A549 (cell line): ENCODE measurements at regions not wholly inside any gene's neighbourhood (a gene's known extent, or its start where the extent isn't known, plus 50 kb on each side); places are given as distances from the start of the nearest gene placed in this dataset.

Experiments
- ATAC-seq, 2 experiments: fragments of 200-7000 bp in 1 of 2; fragments of >200 bp in 1 of 2; cut with Nextera tagmentation in 1 of 2; cut with Tn5 transposase in 1 of 2; 3 replicates each; pipeline versions ENCODE4 v1.8.0 to v1.9.1; 2018 to 2020; ENCODE audit warnings: mild to moderate bottlenecking in 1 of 2, moderate library complexity in 1 of 2
- CTCF ChIA-PET: fragments of 300-600 bp; sonication (Branson Sonifier 250); formaldehyde crosslinking; extraction: SDS; loops from one replicate; lab custom pipeline; 2021; ENCODE audit warnings: antibody characterized with exemption, inconsistent platforms; lab: Yijun Ruan, JAX
- POLR2A ChIA-PET: fragments of 350-600 bp; formaldehyde crosslinking; extraction: SDS; loops from one replicate; lab custom pipeline; 2021; ENCODE audit warnings: antibody characterized with exemption, inconsistent platforms; lab: Yijun Ruan, JAX
- DNase-seq, 2 experiments: peaks; one replicate each; pipeline versions ENCODE4 v3.0.0 to v3.0.0-alpha.2; 2011 to 2016; ENCODE audit warnings: low read depth in 1 of 2, low spot score in 1 of 2
- FAIRE-seq: peaks from 2 replicates; lab custom pipeline; 2011; peaks lifted over from hg19 to GRCh38; lab: Jason Lieb, UNC
- H3K27ac ChIP-seq, 2 experiments: fragments of >200 bp; sonication (Bioruptor Twin); formaldehyde crosslinking; 3 replicates each; pipeline ENCODE4 v1.5.1; 2016 to 2017
- H3K4me1 ChIP-seq: fragments of >200 bp; sonication (Bioruptor Twin); formaldehyde crosslinking; 3 replicates; pipeline ENCODE4 v1.6.1; 2016
- H3K4me2 ChIP-seq: fragments of >200 bp; sonication (Bioruptor Twin); formaldehyde crosslinking; 3 replicates; pipeline ENCODE4 v1.6.1; 2016
- H3K4me3 ChIP-seq: fragments of >200 bp; sonication (Bioruptor Twin); formaldehyde crosslinking; 3 replicates; pipeline ENCODE4 v1.5.1; 2016
- H3K9me3 ChIP-seq: fragments of >200 bp; sonication (Bioruptor Twin); formaldehyde crosslinking; 3 replicates; pipeline ENCODE4 v1.6.1; 2016
- BHLHE40 ChIP-seq: IDR thresholded peaks from 2 replicates; pipeline ENCODE4 v1.6.1; 2012; ENCODE audit warnings: low read depth, low read length, inconsistent platforms
- CEBPB ChIP-seq, 2 experiments: fragments of >200 bp in 1 of 2; sonication (Bioruptor Twin) in 1 of 2; formaldehyde crosslinking in 1 of 2; IDR thresholded peaks; 2 replicates each; pipeline ENCODE4 v1.6.1; 2012 to 2016
- CHD2 ChIP-seq: fragments of 150-350 bp; IDR thresholded peaks from 2 replicates; pipeline ENCODE4 v1.6.1; 2014; ENCODE audit warnings: low read length; ENCODE audit not compliant: partially characterized antibody
- CHD4 ChIP-seq: fragments of 200-600 bp; sonication (generic); IDR thresholded peaks from 2 replicates; pipeline ENCODE4 v1.6.1; 2016; ENCODE audit warnings: antibody characterized with exemption, mild to moderate bottlenecking, borderline replicate concordance
- EHMT2 ChIP-seq: fragments of 200-600 bp; sonication (generic); IDR thresholded peaks from 2 replicates; pipeline ENCODE4 v1.6.1; 2016; ENCODE audit warnings: antibody characterized with exemption, low read depth, mild to moderate bottlenecking, moderate library complexity
- FOXS1 ChIP-seq: fragments of 250-450 bp; sonication (Bioruptor Pico); IDR thresholded peaks from 2 replicates; pipeline ENCODE4 v1.5.0; 2020; ENCODE audit warnings: mild to moderate bottlenecking, moderate library complexity
- HMGXB4 ChIP-seq: fragments of 250-450 bp; sonication (Bioruptor Pico); IDR thresholded peaks from 2 replicates; pipeline ENCODE4 v1.5.0; 2021; ENCODE audit warnings: mild to moderate bottlenecking, moderate library complexity, borderline replicate concordance
- HOXA7 ChIP-seq: fragments of 250-450 bp; sonication (Bioruptor Pico); IDR thresholded peaks from 2 replicates; pipeline ENCODE4 v1.5.0; 2020; ENCODE audit warnings: mild to moderate bottlenecking, moderate library complexity
- HOXB13 ChIP-seq: fragments of 250-450 bp; sonication (Bioruptor Pico); IDR thresholded peaks from 2 replicates; pipeline ENCODE4 v1.5.0; 2020; ENCODE audit warnings: low read depth, mild to moderate bottlenecking, moderate library complexity
- JUN ChIP-seq, 2 experiments: fragments of >200 bp; sonication (Bioruptor Twin); formaldehyde crosslinking; IDR thresholded peaks; 2 replicates in 1 of 2; 3 replicates in 1 of 2; pipeline ENCODE4 v1.6.1; 2016 to 2017
- KDM1A ChIP-seq: fragments of 200-600 bp; sonication (generic); IDR thresholded peaks from 2 replicates; pipeline ENCODE4 v1.6.1; 2016; ENCODE audit warnings: low read depth, mild to moderate bottlenecking
- KDM5A ChIP-seq: fragments of 200-600 bp; sonication (generic); IDR thresholded peaks from 2 replicates; pipeline ENCODE4 v1.6.1; 2016; ENCODE audit warnings: antibody characterized with exemption, mild to moderate bottlenecking
- MAFK ChIP-seq: fragments of 450-650 bp; IDR thresholded peaks from 2 replicates; pipeline ENCODE4 v1.6.1; 2014; ENCODE audit not compliant: partially characterized antibody
- MAZ ChIP-seq: fragments of 150-350 bp; IDR thresholded peaks from 2 replicates; pipeline ENCODE4 v1.6.1; 2014; ENCODE audit warnings: antibody characterized with exemption, low read depth, low read length, borderline replicate concordance
- MYC ChIP-seq: IDR thresholded peaks from 2 replicates; pipeline ENCODE4 v1.6.1; 2012; ENCODE audit warnings: mild to moderate bottlenecking, inconsistent platforms, low read length, improper control_type of control experiment, borderline replicate concordance
- NPAS2 ChIP-seq: fragments of 250-450 bp; sonication (Bioruptor Pico); IDR thresholded peaks from 2 replicates; pipeline ENCODE4 v1.8.0; 2022; ENCODE audit warnings: mild to moderate bottlenecking, moderate library complexity, borderline replicate concordance
- NR3C1 ChIP-seq: fragments of >200 bp; sonication (Bioruptor Twin); formaldehyde crosslinking; IDR thresholded peaks from 3 replicates; pipeline ENCODE4 v1.6.1; 2017
- PBX3 ChIP-seq: IDR thresholded peaks from 2 replicates; pipeline ENCODE4 v1.6.1; 2012
- PHF8 ChIP-seq: fragments of 200-600 bp; sonication (generic); IDR thresholded peaks from 2 replicates; pipeline ENCODE4 v1.6.1; 2016; ENCODE audit warnings: low read depth, mild to moderate bottlenecking, antibody characterized with exemption, moderate library complexity, borderline replicate concordance
- POLR2A ChIP-seq: IDR thresholded peaks from 2 replicates; pipeline ENCODE4 v1.6.1; 2012; ENCODE audit warnings: mild to moderate bottlenecking, low read length
- RCOR1 ChIP-seq: fragments of 150-350 bp; IDR thresholded peaks from 2 replicates; pipeline ENCODE4 v1.6.1; 2014; ENCODE audit warnings: antibody characterized with exemption, low read length, low read depth
- REST ChIP-seq: fragments of 200-600 bp; sonication (generic); IDR thresholded peaks from 2 replicates; pipeline ENCODE4 v1.6.1; 2016; ENCODE audit warnings: antibody characterized with exemption, mild to moderate bottlenecking, moderate library complexity
- RFX5 ChIP-seq: fragments of 450-650 bp; IDR thresholded peaks from 2 replicates; pipeline ENCODE4 v1.7.1; 2014; ENCODE audit warnings: antibody characterized with exemption, mild to moderate bottlenecking, moderate library complexity
- SREBF2 ChIP-seq: fragments of 450-650 bp; IDR thresholded peaks from 2 replicates; pipeline ENCODE4 v1.6.1; 2014; ENCODE audit warnings: mild to moderate bottlenecking, moderate library complexity
- TFCP2L1 ChIP-seq: fragments of 250-450 bp; sonication (Bioruptor Pico); IDR thresholded peaks from 2 replicates; pipeline ENCODE4 v1.5.0; 2021; ENCODE audit warnings: mild to moderate bottlenecking
- ZC3H11A ChIP-seq: fragments of 450-650 bp; IDR thresholded peaks from 2 replicates; pipeline ENCODE4 v1.6.1; 2014; ENCODE audit warnings: antibody characterized with exemption, mild to moderate bottlenecking
- ZFP36 ChIP-seq: fragments of 450-650 bp; IDR thresholded peaks from 2 replicates; pipeline ENCODE4 v1.6.1; 2014; ENCODE audit warnings: borderline replicate concordance; ENCODE audit not compliant: partially characterized antibody
- ZSCAN20 ChIP-seq: fragments of 250-450 bp; sonication (Bioruptor Pico); IDR thresholded peaks from 2 replicates; pipeline ENCODE4 v1.8.0; 2022; ENCODE audit warnings: mild to moderate bottlenecking, moderate library complexity
- WGBS: methylation state at CpG from one replicate; pipeline ENCODE4 v1.1.6; 2017; ENCODE audit errors: missing lambda C conversion rate; 5-methylcytosine and 5-hydroxymethylcytosine counted together

GRCh38 chr5:74232276-74232675 lies 408.3 kb downstream of the ENC1 start:
- ChIA-PET CTCF (no interaction called here), POLR2A (no interaction called here)
- H3K27ac ChIP-seq = no peak overlapping the region
- no peak overlapping the region for H3K4me2 ChIP-seq
- no peaks in the 10 kb centered on the region for H3K9me3 ChIP-seq
- DNase-seq (no peak), ATAC-seq (no peak), FAIRE-seq (no peak)
- H3K4me1 ChIP-seq = peaks cover 10% of the 10 kb centered on the region; the same call in 1 of the 3 replicates
- WGBS = 90% methylated on average over 2 of the region's 2 CpGs
- H3K4me3 ChIP-seq = no peak overlapping the region
- TF ChIP-seq FOXS1 (CRISPR knock-in tag) (no peak), ZFP36 (no peak), TFCP2L1 (CRISPR knock-in tag) (no peak), EHMT2 (no peak), ZSCAN20 (no peak), MYC (no peak), ZC3H11A (no peak), MAZ (no peak), MAFK (no peak), BHLHE40 (no peak), KDM5A (no peak), PBX3 (no peak)

GRCh38 chr5:74231697-74232096 lies 408.8 kb downstream of the ENC1 start:
- no peak overlapping the region for H3K4me2 ChIP-seq
- H3K4me1 ChIP-seq = peaks cover 10% of the 10 kb centered on the region; the same call in 1 of the 3 replicates
- FAIRE-seq (no peak), DNase-seq (no peak), ATAC-seq (no peak)
- WGBS = 39% methylated on average over 5 of the region's 5 CpGs
- TF ChIP-seq PHF8 = no peak
- TF ChIP-seq CHD4 = no peak
- no peak for TF ChIP-seq KDM1A
- TF ChIP-seq BHLHE40 = no peak
- no peak for TF ChIP-seq MAFK
- no peak overlapping the region for H3K27ac ChIP-seq
- CTCF ChIA-PET = interaction anchor here (0.6 to 1.0 kb wide), 2 partner anchors 166 to 418 kb away, joined by 3 read pairs; no protein-coding TSS in a partner anchor
- POLR2A ChIA-PET = no interaction called here
- no peak overlapping the region for H3K4me3 ChIP-seq
- no peaks in the 10 kb centered on the region for H3K9me3 ChIP-seq

GRCh38 chr5:74226716-74227485 lies 413.6 kb downstream of the ENC1 start:
- peaks cover 5% of the 10 kb centered on the region; the same call in 1 of the 3 replicates for H3K9me3 ChIP-seq
- no peak overlapping the region for H3K4me2 ChIP-seq
- 56% methylated on average over 4 of the region's 4 CpGs for WGBS
- POLR2A ChIA-PET = no interaction called here
- no peak for ATAC-seq
- DNase-seq = no peak
- H3K4me3 ChIP-seq = no peak overlapping the region
- FAIRE-seq = no peak
- H3K27ac ChIP-seq = no peak overlapping the region
- no peaks in the 10 kb centered on the region for H3K4me1 ChIP-seq
- CTCF ChIA-PET = interaction anchor here (0.8 to 1.3 kb wide), 3 partner anchors 10 to 325 kb away, joined by 3 read pairs; no protein-coding TSS in a partner anchor
- TF ChIP-seq NR3C1 = no peak
- TF ChIP-seq CHD2 = no peak
- no peak for TF ChIP-seq CHD4
- no peak for TF ChIP-seq HOXA7 (CRISPR knock-in tag)
- no peak for TF ChIP-seq POLR2A
- TF ChIP-seq NPAS2 (CRISPR knock-in tag) = no peak
- no peak for TF ChIP-seq SREBF2
- TF ChIP-seq HMGXB4 (CRISPR knock-in tag) = no peak
- no peak for TF ChIP-seq HOXB13 (CRISPR knock-in tag)
- TF ChIP-seq JUN (IDR thresholded peaks at IDR 0.05) = no peak
- no peak for TF ChIP-seq RCOR1
- TF ChIP-seq CEBPB (IDR thresholded peaks at IDR 0.05) = no peak
- TF ChIP-seq MAZ = no peak
- TF ChIP-seq EHMT2 = no peak
- TF ChIP-seq RFX5 = no peak
- no peak for TF ChIP-seq REST
